GM20000 (cell line): ENCODE measurements at regions not wholly inside any gene's neighbourhood (a gene's known extent, or its start where the extent isn't known, plus 50 kb on each side); places are given as distances from the start of the nearest gene placed in this dataset.

Source experiments
- DNase-seq: peaks from one replicate; pipeline ENCODE4 v3.0.0; 2012; ENCODE audit warnings: low spot score
- TF ChIP-seq, protein P1 (sequence below): IDR thresholded peaks from 2 replicates; pipeline ENCODE4 v1.5.1; 2012; ENCODE audit warnings: mild to moderate bottlenecking, control low read depth; ENCODE audit errors: extremely low read depth, missing control alignments

DNA sequence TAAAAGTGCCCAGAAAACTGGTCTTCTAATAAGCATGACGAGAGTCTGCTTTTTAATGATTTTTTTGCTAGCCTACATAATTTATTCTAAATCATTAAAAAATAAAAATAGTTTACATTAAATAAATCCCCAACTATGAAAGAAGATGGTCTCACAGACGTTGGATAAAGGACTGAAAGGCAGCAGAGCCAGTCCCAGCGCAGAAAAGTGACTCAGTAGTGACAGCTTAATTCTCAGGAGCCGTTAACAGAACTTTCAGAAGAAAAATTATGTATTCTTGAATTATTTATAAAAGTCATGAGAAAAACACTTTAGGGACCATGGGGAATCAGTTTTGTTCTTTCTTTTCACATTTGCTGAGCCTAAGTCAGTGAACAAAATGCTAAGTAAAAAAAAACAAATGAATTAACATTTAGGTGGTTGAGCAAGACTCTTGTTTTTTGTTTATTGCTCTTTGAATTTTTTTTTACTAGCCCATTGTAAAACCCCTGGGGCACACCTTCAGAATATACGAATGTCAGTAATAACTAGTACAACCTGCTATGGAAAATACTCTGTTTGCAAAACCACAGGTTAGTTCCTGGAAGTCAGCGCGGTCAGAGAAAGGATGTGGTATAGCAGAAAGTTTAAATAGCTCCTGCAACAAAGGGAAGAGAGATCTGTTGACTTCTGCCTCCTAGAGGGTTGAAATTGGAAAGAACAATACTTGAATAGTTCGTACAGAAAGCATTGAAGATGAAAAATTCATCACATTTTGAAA lies 50.4 kb upstream of the CCDC160 start:
- TF ChIP-seq, protein P1, sequence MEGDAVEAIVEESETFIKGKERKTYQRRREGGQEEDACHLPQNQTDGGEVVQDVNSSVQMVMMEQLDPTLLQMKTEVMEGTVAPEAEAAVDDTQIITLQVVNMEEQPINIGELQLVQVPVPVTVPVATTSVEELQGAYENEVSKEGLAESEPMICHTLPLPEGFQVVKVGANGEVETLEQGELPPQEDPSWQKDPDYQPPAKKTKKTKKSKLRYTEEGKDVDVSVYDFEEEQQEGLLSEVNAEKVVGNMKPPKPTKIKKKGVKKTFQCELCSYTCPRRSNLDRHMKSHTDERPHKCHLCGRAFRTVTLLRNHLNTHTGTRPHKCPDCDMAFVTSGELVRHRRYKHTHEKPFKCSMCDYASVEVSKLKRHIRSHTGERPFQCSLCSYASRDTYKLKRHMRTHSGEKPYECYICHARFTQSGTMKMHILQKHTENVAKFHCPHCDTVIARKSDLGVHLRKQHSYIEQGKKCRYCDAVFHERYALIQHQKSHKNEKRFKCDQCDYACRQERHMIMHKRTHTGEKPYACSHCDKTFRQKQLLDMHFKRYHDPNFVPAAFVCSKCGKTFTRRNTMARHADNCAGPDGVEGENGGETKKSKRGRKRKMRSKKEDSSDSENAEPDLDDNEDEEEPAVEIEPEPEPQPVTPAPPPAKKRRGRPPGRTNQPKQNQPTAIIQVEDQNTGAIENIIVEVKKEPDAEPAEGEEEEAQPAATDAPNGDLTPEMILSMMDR = no peak
- DNase-seq = no peak
